Suprapubic skin (tissue), 3 donors: ENCODE measurements at regions not wholly inside any gene's neighbourhood (a gene's known extent, or its start where the extent isn't known, plus 50 kb on each side); places are given as distances from the start of the nearest gene placed in this dataset.
"Not testable (repeated sequence)": the region's sequence is repeated elsewhere in the genome, so short reads cannot be mapped to it uniquely, and the experiment has no call there.

Experiments
- EP300 ChIP-seq: sonication (generic); formaldehyde crosslinking; IDR thresholded peaks from one replicate; pipeline ENCODE4 v1.6.1; 2017; ENCODE audit warnings: antibody characterized with exemption
- TF ChIP-seq, protein P1 (sequence below), 2 donors: fragments of 200-600 bp in 1 of 2; fragments of 450-650 bp in 1 of 2; sonication (generic) in 1 of 2; IDR thresholded peaks; one replicate each; pipeline ENCODE4 v1.5.1; 2016 to 2019; ENCODE audit warnings: antibody characterized with exemption in 2 of 2, mild to moderate bottlenecking in 1 of 2, moderate library complexity in 1 of 2

- TF ChIP-seq, protein P1, sequence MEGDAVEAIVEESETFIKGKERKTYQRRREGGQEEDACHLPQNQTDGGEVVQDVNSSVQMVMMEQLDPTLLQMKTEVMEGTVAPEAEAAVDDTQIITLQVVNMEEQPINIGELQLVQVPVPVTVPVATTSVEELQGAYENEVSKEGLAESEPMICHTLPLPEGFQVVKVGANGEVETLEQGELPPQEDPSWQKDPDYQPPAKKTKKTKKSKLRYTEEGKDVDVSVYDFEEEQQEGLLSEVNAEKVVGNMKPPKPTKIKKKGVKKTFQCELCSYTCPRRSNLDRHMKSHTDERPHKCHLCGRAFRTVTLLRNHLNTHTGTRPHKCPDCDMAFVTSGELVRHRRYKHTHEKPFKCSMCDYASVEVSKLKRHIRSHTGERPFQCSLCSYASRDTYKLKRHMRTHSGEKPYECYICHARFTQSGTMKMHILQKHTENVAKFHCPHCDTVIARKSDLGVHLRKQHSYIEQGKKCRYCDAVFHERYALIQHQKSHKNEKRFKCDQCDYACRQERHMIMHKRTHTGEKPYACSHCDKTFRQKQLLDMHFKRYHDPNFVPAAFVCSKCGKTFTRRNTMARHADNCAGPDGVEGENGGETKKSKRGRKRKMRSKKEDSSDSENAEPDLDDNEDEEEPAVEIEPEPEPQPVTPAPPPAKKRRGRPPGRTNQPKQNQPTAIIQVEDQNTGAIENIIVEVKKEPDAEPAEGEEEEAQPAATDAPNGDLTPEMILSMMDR (IDR thresholded peaks at IDR 0.05) = not testable (repeated sequence)
- not testable (repeated sequence) for TF ChIP-seq EP300
Observed at GRCh38 chr15:20991691-20992090, 125.6 kb upstream of the POTEB2 start.
